HepG2 (cell line): ENCODE measurements at regions not wholly inside any gene's neighbourhood (a gene's known extent, or its start where the extent isn't known, plus 50 kb on each side); places are given as distances from the start of the nearest gene placed in this dataset.

ENCODE experiments used
- ATAC-seq: fragments of 200-7000 bp; cut with Tn5 transposase; 3 replicates; pipeline ENCODE4 v1.9.1; 2020; ENCODE audit warnings: mild to moderate bottlenecking, moderate library complexity
- BruUV-seq: library from RNA; stranded (reverse); fragments of 400-500 nt; replicated peaks from 2 replicates; lab custom pipeline; 2021; lab: Mats Ljungman, UMichigan
- CTCF ChIA-PET: fragments of 300-600 bp; formaldehyde crosslinking; extraction: SDS; loops from one replicate; lab custom pipeline; 2021; ENCODE audit warnings: low total read pairs, inconsistent platforms, low intra/inter-chr PET ratio; lab: Yijun Ruan, JAX
- POLR2A ChIA-PET: fragments of 350-600 bp; sonication (Branson Sonifier 250); formaldehyde crosslinking; loops from one replicate; lab custom pipeline; 2020; ENCODE audit warnings: antibody characterized with exemption, inconsistent platforms; lab: Yijun Ruan, JAX
- DNase-seq: peaks from one replicate; pipeline ENCODE4 v3.0.0-alpha.2; 2015; ENCODE audit warnings: low spot score
- FAIRE-seq: peaks from 3 replicates; lab custom pipeline; 2011; peaks lifted over from hg19 to GRCh38; lab: Jason Lieb, UNC
- H2AFZ ChIP-seq: one replicate; pipeline ENCODE4 v1.6.1; 2011; ENCODE audit warnings: low read length, inconsistent platforms
- H3K27ac ChIP-seq: fragments of 300-600 bp; 3 replicates; pipeline ENCODE4 v1.8.0; 2011; ENCODE audit warnings: mixed run types, mild to moderate bottlenecking, mixed read lengths, low read length, inconsistent platforms; ENCODE audit not compliant: insufficient read depth; ENCODE audit errors: extremely low read length
- H3K27me3 ChIP-seq, 2 experiments: fragments of 200-600 bp in 1 of 2; 2 replicates in 1 of 2; 3 replicates in 1 of 2; pipeline versions ENCODE4 v1.6.0 to v1.8.0; 2011; ENCODE audit warnings: low read length in 2 of 2, mild to moderate bottlenecking in 2 of 2, moderate library complexity in 2 of 2, inconsistent platforms in 1 of 2; ENCODE audit not compliant: insufficient read depth in 2 of 2, control insufficient read depth in 1 of 2
- H3K36me3 ChIP-seq, 2 experiments: fragments of 200-600 bp in 1 of 2; replicated peaks in 1 of 2; 2 replicates in 1 of 2; 3 replicates in 1 of 2; pipeline versions ENCODE4 v1.5.1 to v1.8.0; 2011; ENCODE audit warnings: low read length in 2 of 2, inconsistent platforms in 1 of 2; ENCODE audit not compliant: insufficient read depth in 2 of 2, control insufficient read depth in 1 of 2
- H3K4me1 ChIP-seq: 2 replicates; pipeline ENCODE4 v1.5.1; 2012; ENCODE audit warnings: low read length, inconsistent platforms; ENCODE audit not compliant: insufficient read depth
- H3K4me2 ChIP-seq: 2 replicates; pipeline ENCODE4 v1.6.0; 2011; ENCODE audit warnings: low read depth, low read length, inconsistent platforms
- H3K4me3 ChIP-seq, 3 experiments: fragments of 200-600 bp in 1 of 3; sonication (generic), shearing (Covaris generic) in 1 of 3; replicated peaks in 1 of 3; 2 replicates each; pipeline ENCODE4 v1.5.1; 2011 to 2016; ENCODE audit warnings: low read length in 3 of 3, inconsistent platforms in 2 of 3, low read depth in 2 of 3, mild to moderate bottlenecking in 2 of 3, control low read depth in 1 of 3, mixed read lengths in 1 of 3; ENCODE audit not compliant: insufficient read depth in 1 of 3
- H3K79me2 ChIP-seq: one replicate; pipeline ENCODE4 v1.6.1; 2011; ENCODE audit warnings: low read length, inconsistent platforms; ENCODE audit not compliant: insufficient read depth
- H3K9ac ChIP-seq: 2 replicates; pipeline ENCODE4 v1.6.0; 2011; ENCODE audit warnings: mild to moderate bottlenecking, low read depth, low read length, inconsistent platforms; ENCODE audit not compliant: insufficient read depth
- H3K9me3 ChIP-seq: 2 replicates; pipeline ENCODE4 v1.5.1; 2012; ENCODE audit warnings: mild to moderate bottlenecking, low read length
- H4K20me1 ChIP-seq: 2 replicates; pipeline ENCODE4 v1.6.0; 2011; ENCODE audit warnings: inconsistent platforms, mild to moderate bottlenecking, low read length, moderate library complexity; ENCODE audit not compliant: insufficient read depth
- WGBS: methylation state at CpG from one replicate; pipeline ENCODE4 v1.1.6; 2017; ENCODE audit warnings: low lambda C conversion rate; 5-methylcytosine and 5-hydroxymethylcytosine counted together
- in situ Hi-C: cut with HindIII; loops from 2 replicates; pipeline ENCODE4 v1.10.0; 2017; ENCODE audit warnings: low pct_unique_long_range_greater_than_20kb; ENCODE audit not compliant: extremely low pct_ligation_motif_present
- intact Hi-C: fragments of 100-400 bp; cut with micrococcal nuclease; formaldehyde crosslinking; loops from one replicate; pipeline ENCODE4 v1.10.0; 2022; ENCODE audit not compliant: unreplicated experiment
- TF ChIP-seq, protein P1 (sequence below), 2 experiments: IDR thresholded peaks; 2 replicates each; pipeline ENCODE4 v1.6.1; 2011 to 2012; ENCODE audit warnings: low read length in 2 of 2, borderline replicate concordance in 1 of 2, low read depth in 1 of 2, mild to moderate bottlenecking in 1 of 2, moderate library complexity in 1 of 2
- TF ChIP-seq, protein P2 (sequence below): sonication (generic); formaldehyde crosslinking; conservative IDR thresholded peaks from 2 replicates; pipeline ENCODE4 v1.4.0; 2020; ENCODE audit warnings: missing genetic modification reagents
- TF ChIP-seq, protein P3 (sequence below): IDR thresholded peaks from 2 replicates; pipeline ENCODE4 v1.6.1; 2016

DNA sequence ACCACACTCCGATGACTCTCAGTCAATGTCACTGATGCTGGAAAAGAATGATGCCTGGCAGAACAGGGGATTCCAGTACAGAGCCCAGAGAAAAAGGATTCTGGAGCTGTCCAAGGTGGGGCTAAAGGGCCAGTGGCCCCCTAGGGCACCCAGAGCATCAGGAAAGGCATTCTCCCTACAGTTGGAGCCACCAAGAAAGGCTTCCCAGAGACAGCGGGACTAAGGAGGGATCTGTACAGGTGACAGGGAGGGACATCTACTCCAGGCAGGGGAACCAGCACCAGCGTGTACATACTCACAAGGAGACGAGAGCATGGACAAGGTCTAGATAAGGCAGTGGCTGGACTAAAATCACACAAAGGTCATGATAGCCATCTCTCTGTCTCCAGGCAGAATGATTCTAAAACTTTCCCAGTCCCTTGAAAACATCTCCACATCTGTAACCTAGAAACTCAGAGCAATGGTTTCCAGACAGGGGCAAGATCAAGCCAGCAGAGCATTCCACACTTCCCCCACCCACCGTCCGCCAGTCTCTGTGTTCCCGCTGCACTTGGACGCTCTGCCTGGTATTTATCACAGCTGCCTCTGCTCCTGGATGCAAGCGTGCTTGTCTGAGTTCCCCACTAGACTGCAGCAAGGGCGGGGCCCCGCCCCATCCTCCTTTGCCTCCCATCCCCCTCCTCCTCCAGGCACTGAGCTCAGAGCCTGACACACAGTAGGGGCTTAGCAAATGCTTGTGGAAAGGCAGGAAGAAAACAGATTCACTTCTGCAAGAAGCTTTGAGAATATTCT lies 111.6 kb upstream of the ZC3H12A start:
- FAIRE-seq, result no peak
- Histone ChIP-seq H3K27ac (no peak overlapping the region), H3K4me3 (no peak overlapping the region), H4K20me1 (no peaks in the 10 kb centered on the region), H3K36me3 (no peaks in the 10 kb centered on the region), H3K79me2 (no peaks in the 10 kb centered on the region), H3K27me3 (peaks cover 2 to 19% of the 10 kb centered on the region in 2 experiments; a peak in 2 of 5 replicates), H3K9ac (no peak overlapping the region), H3K9me3 (no peaks in the 10 kb centered on the region), H2AFZ (no peak overlapping the region), H3K4me1 (no peaks in the 10 kb centered on the region), H3K4me2 (no peak overlapping the region)
- DNase-seq, result no peak
- WGBS, result 2% methylated on average over 10 of the region's 11 CpGs
- ATAC-seq, result no peak
- no TSS peak for BruUV-seq
- in situ Hi-C loops, result no loop called here
- CTCF ChIA-PET, result no interaction called here
- intact Hi-C loops, result no loop called here
- TF ChIP-seq, protein P1, sequence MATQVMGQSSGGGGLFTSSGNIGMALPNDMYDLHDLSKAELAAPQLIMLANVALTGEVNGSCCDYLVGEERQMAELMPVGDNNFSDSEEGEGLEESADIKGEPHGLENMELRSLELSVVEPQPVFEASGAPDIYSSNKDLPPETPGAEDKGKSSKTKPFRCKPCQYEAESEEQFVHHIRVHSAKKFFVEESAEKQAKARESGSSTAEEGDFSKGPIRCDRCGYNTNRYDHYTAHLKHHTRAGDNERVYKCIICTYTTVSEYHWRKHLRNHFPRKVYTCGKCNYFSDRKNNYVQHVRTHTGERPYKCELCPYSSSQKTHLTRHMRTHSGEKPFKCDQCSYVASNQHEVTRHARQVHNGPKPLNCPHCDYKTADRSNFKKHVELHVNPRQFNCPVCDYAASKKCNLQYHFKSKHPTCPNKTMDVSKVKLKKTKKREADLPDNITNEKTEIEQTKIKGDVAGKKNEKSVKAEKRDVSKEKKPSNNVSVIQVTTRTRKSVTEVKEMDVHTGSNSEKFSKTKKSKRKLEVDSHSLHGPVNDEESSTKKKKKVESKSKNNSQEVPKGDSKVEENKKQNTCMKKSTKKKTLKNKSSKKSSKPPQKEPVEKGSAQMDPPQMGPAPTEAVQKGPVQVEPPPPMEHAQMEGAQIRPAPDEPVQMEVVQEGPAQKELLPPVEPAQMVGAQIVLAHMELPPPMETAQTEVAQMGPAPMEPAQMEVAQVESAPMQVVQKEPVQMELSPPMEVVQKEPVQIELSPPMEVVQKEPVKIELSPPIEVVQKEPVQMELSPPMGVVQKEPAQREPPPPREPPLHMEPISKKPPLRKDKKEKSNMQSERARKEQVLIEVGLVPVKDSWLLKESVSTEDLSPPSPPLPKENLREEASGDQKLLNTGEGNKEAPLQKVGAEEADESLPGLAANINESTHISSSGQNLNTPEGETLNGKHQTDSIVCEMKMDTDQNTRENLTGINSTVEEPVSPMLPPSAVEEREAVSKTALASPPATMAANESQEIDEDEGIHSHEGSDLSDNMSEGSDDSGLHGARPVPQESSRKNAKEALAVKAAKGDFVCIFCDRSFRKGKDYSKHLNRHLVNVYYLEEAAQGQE (IDR thresholded peaks at IDR 0.05; ENCODE audit: borderline replicate concordance in 1 of 2, low read depth in 1 of 2, low read length in 2 of 2), result peak in 1 of 2 experiments; percentile 75; a peak in 2 of 4 replicates
- TF ChIP-seq, protein P2, sequence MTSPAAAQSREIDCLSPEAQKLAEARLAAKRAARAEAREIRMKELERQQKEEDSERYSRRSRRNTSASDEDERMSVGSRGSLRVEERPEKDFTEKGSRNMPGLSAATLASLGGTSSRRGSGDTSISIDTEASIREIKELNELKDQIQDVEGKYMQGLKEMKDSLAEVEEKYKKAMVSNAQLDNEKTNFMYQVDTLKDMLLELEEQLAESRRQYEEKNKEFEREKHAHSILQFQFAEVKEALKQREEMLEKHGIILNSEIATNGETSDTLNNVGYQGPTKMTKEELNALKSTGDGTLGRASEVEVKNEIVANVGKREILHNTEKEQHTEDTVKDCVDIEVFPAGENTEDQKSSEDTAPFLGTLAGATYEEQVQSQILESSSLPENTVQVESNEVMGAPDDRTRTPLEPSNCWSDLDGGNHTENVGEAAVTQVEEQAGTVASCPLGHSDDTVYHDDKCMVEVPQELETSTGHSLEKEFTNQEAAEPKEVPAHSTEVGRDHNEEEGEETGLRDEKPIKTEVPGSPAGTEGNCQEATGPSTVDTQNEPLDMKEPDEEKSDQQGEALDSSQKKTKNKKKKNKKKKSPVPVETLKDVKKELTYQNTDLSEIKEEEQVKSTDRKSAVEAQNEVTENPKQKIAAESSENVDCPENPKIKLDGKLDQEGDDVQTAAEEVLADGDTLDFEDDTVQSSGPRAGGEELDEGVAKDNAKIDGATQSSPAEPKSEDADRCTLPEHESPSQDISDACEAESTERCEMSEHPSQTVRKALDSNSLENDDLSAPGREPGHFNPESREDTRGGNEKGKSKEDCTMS (CRISPR knock-in tag), result no peak
- TF ChIP-seq, protein P3, sequence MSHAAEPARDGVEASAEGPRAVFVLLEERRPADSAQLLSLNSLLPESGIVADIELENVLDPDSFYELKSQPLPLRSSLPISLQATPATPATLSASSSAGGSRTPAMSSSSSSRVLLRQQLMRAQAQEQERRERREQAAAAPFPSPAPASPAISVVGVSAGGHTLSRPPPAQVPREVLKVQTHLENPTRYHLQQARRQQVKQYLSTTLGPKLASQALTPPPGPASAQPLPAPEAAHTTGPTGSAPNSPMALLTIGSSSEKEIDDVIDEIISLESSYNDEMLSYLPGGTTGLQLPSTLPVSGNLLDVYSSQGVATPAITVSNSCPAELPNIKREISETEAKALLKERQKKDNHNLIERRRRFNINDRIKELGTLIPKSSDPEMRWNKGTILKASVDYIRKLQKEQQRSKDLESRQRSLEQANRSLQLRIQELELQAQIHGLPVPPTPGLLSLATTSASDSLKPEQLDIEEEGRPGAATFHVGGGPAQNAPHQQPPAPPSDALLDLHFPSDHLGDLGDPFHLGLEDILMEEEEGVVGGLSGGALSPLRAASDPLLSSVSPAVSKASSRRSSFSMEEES (CRISPR knock-in tag), result no peak
- POLR2A ChIA-PET, result no interaction called here
